Testis (tissue), 2 donors: ENCODE measurements at regions not wholly inside any gene's neighbourhood (a gene's known extent, or its start where the extent isn't known, plus 50 kb on each side); places are given as distances from the start of the nearest gene placed in this dataset.

Source experiments
- DNase-seq: peaks from one replicate; pipeline ENCODE4 v3.0.0-alpha.2; 2019
- H3K27ac ChIP-seq, 2 donors: fragments of 200-600 bp; sonication (generic); one replicate each; pipeline ENCODE4 v1.5.1; 2019
- H3K27me3 ChIP-seq: fragments of 200-600 bp; sonication (generic); one replicate; pipeline ENCODE4 v1.5.1; 2019
- H3K36me3 ChIP-seq: fragments of 200-600 bp; sonication (generic); one replicate; pipeline ENCODE4 v1.5.1; 2017; ENCODE audit warnings: low read depth; ENCODE audit errors: missing control alignments
- H3K4me1 ChIP-seq: fragments of 200-600 bp; sonication (generic); one replicate; pipeline ENCODE4 v1.5.1; 2019
- H3K4me3 ChIP-seq, 2 donors: fragments of 200-600 bp; sonication (generic); one replicate each; pipeline ENCODE4 v1.5.1; 2017 to 2019
- H3K9me3 ChIP-seq: fragments of 200-600 bp; sonication (generic); one replicate; pipeline ENCODE4 v1.5.1; 2017
- CTCF ChIP-seq, 3 experiments: fragments of 450-650 bp in 2 of 3; fragments of 200-600 bp in 1 of 3; sonication (generic) in 1 of 3; IDR thresholded peaks; one replicate each; pipeline ENCODE4 v1.5.1; 2016 to 2019; ENCODE audit warnings: antibody characterized with exemption in 3 of 3, mild to moderate bottlenecking in 2 of 3, moderate library complexity in 1 of 3
- POLR2A ChIP-seq: fragments of 450-650 bp; IDR thresholded peaks from one replicate; pipeline ENCODE4 v1.6.1; 2017; ENCODE audit warnings: antibody characterized with exemption, mild to moderate bottlenecking, moderate library complexity
- WGBS, 2 donors: methylation state at CpG; one replicate each; pipeline ENCODE4 v1.1.5; 2018; 5-methylcytosine and 5-hydroxymethylcytosine counted together
- intact Hi-C: fragments of 100-400 bp; cut with DNase I; formaldehyde crosslinking; loops from one replicate; pipeline ENCODE4 v1.15.1; 2023; ENCODE audit warnings: low total_unique reads

- Histone ChIP-seq H3K27me3 (no peaks in the 10 kb centered on the region), H3K4me1 (no peaks in the 10 kb centered on the region), H3K27ac (no peak overlapping the region), H3K4me3 (no peak overlapping the region), H3K9me3 (no peaks in the 10 kb centered on the region), H3K36me3 (no peaks in the 10 kb centered on the region)
- no peak for DNase-seq
- WGBS, 2 donors: 91 to 96% methylated on average over 3 of the region's 3 CpGs
- intact Hi-C loops: no loop called here
- TF ChIP-seq POLR2A (no peak), CTCF (IDR thresholded peaks at IDR 0.05) (no peak)
Observed at GRCh38 chr12:19048943-19049342, 80.6 kb upstream of the PLEKHA5 start.

- Histone ChIP-seq H3K9me3 (no peaks in the 10 kb centered on the region), H3K27ac (no peak overlapping the region), H3K4me1 (no peaks in the 10 kb centered on the region), H3K4me3 (no peak overlapping the region), H3K36me3 (no peaks in the 10 kb centered on the region), H3K27me3 (no peaks in the 10 kb centered on the region)
- DNase-seq: no peak
- WGBS, 2 donors: 37 to 47% methylated on average over 2 of the region's 2 CpGs
- intact Hi-C loops: no loop called here
- TF ChIP-seq CTCF (IDR thresholded peaks at IDR 0.05) (no peak), POLR2A (no peak)
Observed at GRCh38 chr12:19052689-19053088, 76.8 kb upstream of the PLEKHA5 start.

- 95 to 100% methylated on average over 1 of the region's 1 CpG for WGBS, 2 donors
- H3K27ac ChIP-seq: no peak overlapping the region
- DNase-seq: no peak
Observed at GRCh38 chr12:19053218-19053617, 76.3 kb upstream of the PLEKHA5 start.

GRCh38 chr12:19054035-19054434 is 75.5 kb upstream of the PLEKHA5 start:
- DNase-seq: no peak
- 88 to 96% methylated on average over 1 of the region's 1 CpG for WGBS, 2 donors
- Histone ChIP-seq H3K36me3 (no peaks in the 10 kb centered on the region), H3K4me3 (no peak overlapping the region), H3K27me3 (no peaks in the 10 kb centered on the region), H3K27ac (no peak overlapping the region), H3K9me3 (no peaks in the 10 kb centered on the region), H3K4me1 (no peaks in the 10 kb centered on the region)
- intact Hi-C loops: no loop called here
- no peak for TF ChIP-seq POLR2A
- TF ChIP-seq CTCF (IDR thresholded peaks at IDR 0.05): no peak

More at GRCh38 chr12:19053218-19053617, 76.3 kb upstream of the PLEKHA5 start:
- Histone ChIP-seq H3K27me3 (no peaks in the 10 kb centered on the region), H3K4me1 (no peaks in the 10 kb centered on the region), H3K4me3 (no peak overlapping the region), H3K9me3 (no peaks in the 10 kb centered on the region), H3K36me3 (no peaks in the 10 kb centered on the region)
- TF ChIP-seq CTCF (IDR thresholded peaks at IDR 0.05) (no peak), POLR2A (no peak)
- intact Hi-C loops: no loop called here

- H3K36me3 ChIP-seq: no peaks in the 10 kb centered on the region
- no peak overlapping the region for H3K4me3 ChIP-seq
- no peaks in the 10 kb centered on the region for H3K9me3 ChIP-seq
- no peaks in the 10 kb centered on the region for H3K27me3 ChIP-seq
- intact Hi-C loops: no loop called here
- 90 to 95% methylated on average over 4 of the region's 4 CpGs for WGBS, 2 donors
- H3K4me1 ChIP-seq: no peaks in the 10 kb centered on the region
- no peak overlapping the region for H3K27ac ChIP-seq
- DNase-seq: no peak
- no peak for TF ChIP-seq POLR2A
- TF ChIP-seq CTCF (IDR thresholded peaks at IDR 0.05): no peak
Observed at GRCh38 chr12:19055589-19055988, 73.9 kb upstream of the PLEKHA5 start.
